Tibial nerve (tissue), 4 donors: ENCODE measurements at regions not wholly inside any gene's neighbourhood (a gene's known extent, or its start where the extent isn't known, plus 50 kb on each side); places are given as distances from the start of the nearest gene placed in this dataset.

Source experiments
- CTCF ChIP-seq, 5 experiments: fragments of 200-600 bp in 3 of 5; fragments of 450-650 bp in 2 of 5; sonication (generic) in 3 of 5; IDR thresholded peaks; one replicate each; pipeline ENCODE4 v1.5.1; 2016 to 2019; ENCODE audit warnings: antibody characterized with exemption in 5 of 5, mild to moderate bottlenecking in 3 of 5, moderate library complexity in 2 of 5
- EP300 ChIP-seq, 2 donors: sonication (generic); formaldehyde crosslinking; IDR thresholded peaks; one replicate each; pipeline ENCODE4 v1.6.1; 2017; ENCODE audit warnings: antibody characterized with exemption in 2 of 2, mild to moderate bottlenecking in 1 of 2
- POLR2A ChIP-seq, 2 donors: fragments of 450-650 bp; IDR thresholded peaks; one replicate each; pipeline ENCODE4 v1.6.1; 2017; ENCODE audit warnings: antibody characterized with exemption in 2 of 2, mild to moderate bottlenecking in 2 of 2, moderate library complexity in 2 of 2

GRCh38 chr4:10200869-10201268 is 84.3 kb upstream of the WDR1 start:
- TF ChIP-seq CTCF (IDR thresholded peaks at IDR 0.05) (no peak), POLR2A (IDR thresholded peaks at IDR 0.05) (no peak), EP300 (IDR thresholded peaks at IDR 0.05) (no peak)
